ENCODE measurements at regions not wholly inside any gene's neighbourhood (a gene's known extent, or its start where the extent isn't known, plus 50 kb on each side); places are given as distances from the start of the nearest gene placed in this dataset.

DNA sequence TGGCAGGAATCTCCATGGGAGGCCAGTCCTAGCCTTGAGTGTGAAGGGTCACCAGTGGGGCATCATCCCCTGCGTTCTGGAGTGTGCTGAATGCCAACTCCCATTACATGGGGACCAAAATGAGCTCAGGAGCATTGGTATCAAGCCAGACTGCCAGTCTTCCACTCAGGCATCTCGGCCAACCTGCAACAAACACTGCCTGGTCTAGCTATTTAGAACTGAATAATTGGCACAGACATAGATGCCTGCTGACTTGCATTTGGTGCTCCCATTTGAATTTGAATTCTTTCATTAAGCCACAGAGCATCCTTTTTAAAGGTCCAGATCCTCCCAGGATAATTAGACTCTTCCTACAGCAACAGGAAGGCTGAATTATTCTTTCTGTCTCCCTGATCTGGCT is 116.6 kb upstream of the ABCA1 start:
- no peak; the same call in 2 of the 3 replicates for ATAC-seq
- TF ChIP-seq, protein P1, sequence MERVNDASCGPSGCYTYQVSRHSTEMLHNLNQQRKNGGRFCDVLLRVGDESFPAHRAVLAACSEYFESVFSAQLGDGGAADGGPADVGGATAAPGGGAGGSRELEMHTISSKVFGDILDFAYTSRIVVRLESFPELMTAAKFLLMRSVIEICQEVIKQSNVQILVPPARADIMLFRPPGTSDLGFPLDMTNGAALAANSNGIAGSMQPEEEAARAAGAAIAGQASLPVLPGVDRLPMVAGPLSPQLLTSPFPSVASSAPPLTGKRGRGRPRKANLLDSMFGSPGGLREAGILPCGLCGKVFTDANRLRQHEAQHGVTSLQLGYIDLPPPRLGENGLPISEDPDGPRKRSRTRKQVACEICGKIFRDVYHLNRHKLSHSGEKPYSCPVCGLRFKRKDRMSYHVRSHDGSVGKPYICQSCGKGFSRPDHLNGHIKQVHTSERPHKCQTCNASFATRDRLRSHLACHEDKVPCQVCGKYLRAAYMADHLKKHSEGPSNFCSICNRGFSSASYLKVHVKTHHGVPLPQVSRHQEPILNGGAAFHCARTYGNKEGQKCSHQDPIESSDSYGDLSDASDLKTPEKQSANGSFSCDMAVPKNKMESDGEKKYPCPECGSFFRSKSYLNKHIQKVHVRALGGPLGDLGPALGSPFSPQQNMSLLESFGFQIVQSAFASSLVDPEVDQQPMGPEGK (CRISPR knock-in tag; IDR thresholded peaks at IDR 0.05; ENCODE audit: borderline replicate concordance) = no peak
- TF ChIP-seq BACH2 (CRISPR knock-in tag; IDR thresholded peaks at IDR 0.05; ENCODE audit: borderline replicate concordance) = no peak
- TF ChIP-seq ZC3H10 (CRISPR knock-in tag; IDR thresholded peaks at IDR 0.05) = no peak
- TF ChIP-seq, protein P2, sequence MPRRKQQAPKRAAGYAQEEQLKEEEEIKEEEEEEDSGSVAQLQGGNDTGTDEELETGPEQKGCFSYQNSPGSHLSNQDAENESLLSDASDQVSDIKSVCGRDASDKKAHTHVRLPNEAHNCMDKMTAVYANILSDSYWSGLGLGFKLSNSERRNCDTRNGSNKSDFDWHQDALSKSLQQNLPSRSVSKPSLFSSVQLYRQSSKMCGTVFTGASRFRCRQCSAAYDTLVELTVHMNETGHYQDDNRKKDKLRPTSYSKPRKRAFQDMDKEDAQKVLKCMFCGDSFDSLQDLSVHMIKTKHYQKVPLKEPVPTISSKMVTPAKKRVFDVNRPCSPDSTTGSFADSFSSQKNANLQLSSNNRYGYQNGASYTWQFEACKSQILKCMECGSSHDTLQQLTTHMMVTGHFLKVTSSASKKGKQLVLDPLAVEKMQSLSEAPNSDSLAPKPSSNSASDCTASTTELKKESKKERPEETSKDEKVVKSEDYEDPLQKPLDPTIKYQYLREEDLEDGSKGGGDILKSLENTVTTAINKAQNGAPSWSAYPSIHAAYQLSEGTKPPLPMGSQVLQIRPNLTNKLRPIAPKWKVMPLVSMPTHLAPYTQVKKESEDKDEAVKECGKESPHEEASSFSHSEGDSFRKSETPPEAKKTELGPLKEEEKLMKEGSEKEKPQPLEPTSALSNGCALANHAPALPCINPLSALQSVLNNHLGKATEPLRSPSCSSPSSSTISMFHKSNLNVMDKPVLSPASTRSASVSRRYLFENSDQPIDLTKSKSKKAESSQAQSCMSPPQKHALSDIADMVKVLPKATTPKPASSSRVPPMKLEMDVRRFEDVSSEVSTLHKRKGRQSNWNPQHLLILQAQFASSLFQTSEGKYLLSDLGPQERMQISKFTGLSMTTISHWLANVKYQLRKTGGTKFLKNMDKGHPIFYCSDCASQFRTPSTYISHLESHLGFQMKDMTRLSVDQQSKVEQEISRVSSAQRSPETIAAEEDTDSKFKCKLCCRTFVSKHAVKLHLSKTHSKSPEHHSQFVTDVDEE (CRISPR knock-in tag; IDR thresholded peaks at IDR 0.05) = no peak

DNA sequence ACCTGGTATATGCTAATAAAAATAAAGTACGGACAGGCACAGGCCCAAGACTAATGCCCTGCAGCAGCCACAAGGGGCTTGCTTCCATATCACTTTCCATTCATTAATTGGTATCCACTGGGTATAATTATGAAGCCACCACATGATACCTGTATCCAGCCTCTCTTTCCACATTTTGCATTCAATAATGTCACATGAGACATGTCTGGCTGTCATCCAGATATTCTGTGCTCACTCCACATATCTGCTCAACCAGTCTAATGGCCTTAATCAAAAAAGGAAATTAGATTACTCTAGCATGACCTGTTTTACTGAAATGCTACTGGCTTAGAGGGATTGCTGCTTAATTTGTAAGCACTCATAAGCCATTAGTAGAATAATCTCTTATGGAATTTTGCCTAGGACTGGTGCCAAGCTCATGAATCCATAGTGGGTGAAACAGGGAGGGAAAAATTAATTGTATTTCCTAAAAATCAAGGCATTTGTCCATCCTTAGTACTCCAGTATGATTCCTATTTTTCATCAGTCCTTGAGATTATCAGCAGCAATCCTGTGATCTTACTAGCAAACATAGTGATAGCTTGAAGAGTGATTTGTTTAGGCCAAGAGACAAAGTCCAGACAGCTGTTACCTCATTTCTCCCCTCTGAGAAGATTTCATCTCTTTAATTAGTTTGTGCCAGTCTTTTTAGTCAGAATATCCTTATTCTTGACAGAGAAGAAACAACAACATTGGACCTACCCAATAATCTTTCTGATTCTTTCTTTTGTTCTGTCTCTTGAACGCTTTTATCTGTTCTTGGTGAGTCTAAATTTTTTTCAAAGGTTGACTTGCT is 119.2 kb upstream of the ABCA1 start:
- TF ChIP-seq SNAI2 (CRISPR knock-in tag; IDR thresholded peaks at IDR 0.05) (peak; percentile 71; the same call in 1 of the 2 replicates), TCF4 (CRISPR knock-in tag; IDR thresholded peaks at IDR 0.05; ENCODE audit: borderline replicate concordance) (peak; percentile 90), CSDC2 (CRISPR knock-in tag; IDR thresholded peaks at IDR 0.05) (0 out of 2 replicates have a peak, but pooled peaks have one; percentile 12), ZFP3 (CRISPR knock-in tag; IDR thresholded peaks at IDR 0.05) (0 out of 2 replicates have a peak, but pooled peaks have one; percentile 32), ISL1 (CRISPR knock-in tag; IDR thresholded peaks at IDR 0.05) (peak; percentile 99), GLIS3 (CRISPR knock-in tag; IDR thresholded peaks at IDR 0.05) (no peak), PPARA (CRISPR knock-in tag; IDR thresholded peaks at IDR 0.05; ENCODE audit: borderline replicate concordance) (no peak), ZC3H10 (CRISPR knock-in tag; IDR thresholded peaks at IDR 0.05) (0 out of 2 replicates have a peak, but pooled peaks have one; percentile 39), ZNF565 (CRISPR knock-in tag; conservative IDR thresholded peaks at IDR 0.05; ENCODE audit: low read depth) (no peak), ARNTL (CRISPR knock-in tag; IDR thresholded peaks at IDR 0.05; ENCODE audit: borderline replicate concordance, low read depth) (no peak), ZNF8 (CRISPR knock-in tag; IDR thresholded peaks at IDR 0.05) (no peak), BACH2 (CRISPR knock-in tag; IDR thresholded peaks at IDR 0.05; ENCODE audit: borderline replicate concordance) (no peak), ESRRG (CRISPR knock-in tag; IDR thresholded peaks at IDR 0.05) (no peak), ZNF70 (CRISPR knock-in tag; IDR thresholded peaks at IDR 0.05) (peak; percentile 23; the same call in 1 of the 2 replicates), TOX (CRISPR knock-in tag; IDR thresholded peaks at IDR 0.05; ENCODE audit: borderline replicate concordance) (no peak)
- TF ChIP-seq, protein P1 (CRISPR knock-in tag; IDR thresholded peaks at IDR 0.05; ENCODE audit: borderline replicate concordance) = no peak; the same call in 1 of the 2 replicates
- TF ChIP-seq, protein P2 (CRISPR knock-in tag; IDR thresholded peaks at IDR 0.05) = peak; percentile 92
- TF ChIP-seq, protein P3, sequence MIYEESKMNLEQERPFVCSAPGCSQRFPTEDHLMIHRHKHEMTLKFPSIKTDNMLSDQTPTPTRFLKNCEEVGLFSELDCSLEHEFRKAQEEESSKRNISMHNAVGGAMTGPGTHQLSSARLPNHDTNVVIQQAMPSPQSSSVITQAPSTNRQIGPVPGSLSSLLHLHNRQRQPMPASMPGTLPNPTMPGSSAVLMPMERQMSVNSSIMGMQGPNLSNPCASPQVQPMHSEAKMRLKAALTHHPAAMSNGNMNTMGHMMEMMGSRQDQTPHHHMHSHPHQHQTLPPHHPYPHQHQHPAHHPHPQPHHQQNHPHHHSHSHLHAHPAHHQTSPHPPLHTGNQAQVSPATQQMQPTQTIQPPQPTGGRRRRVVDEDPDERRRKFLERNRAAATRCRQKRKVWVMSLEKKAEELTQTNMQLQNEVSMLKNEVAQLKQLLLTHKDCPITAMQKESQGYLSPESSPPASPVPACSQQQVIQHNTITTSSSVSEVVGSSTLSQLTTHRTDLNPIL (CRISPR knock-in tag; IDR thresholded peaks at IDR 0.05; ENCODE audit: low read depth) = peak; percentile 86
- TF ChIP-seq, protein P4, sequence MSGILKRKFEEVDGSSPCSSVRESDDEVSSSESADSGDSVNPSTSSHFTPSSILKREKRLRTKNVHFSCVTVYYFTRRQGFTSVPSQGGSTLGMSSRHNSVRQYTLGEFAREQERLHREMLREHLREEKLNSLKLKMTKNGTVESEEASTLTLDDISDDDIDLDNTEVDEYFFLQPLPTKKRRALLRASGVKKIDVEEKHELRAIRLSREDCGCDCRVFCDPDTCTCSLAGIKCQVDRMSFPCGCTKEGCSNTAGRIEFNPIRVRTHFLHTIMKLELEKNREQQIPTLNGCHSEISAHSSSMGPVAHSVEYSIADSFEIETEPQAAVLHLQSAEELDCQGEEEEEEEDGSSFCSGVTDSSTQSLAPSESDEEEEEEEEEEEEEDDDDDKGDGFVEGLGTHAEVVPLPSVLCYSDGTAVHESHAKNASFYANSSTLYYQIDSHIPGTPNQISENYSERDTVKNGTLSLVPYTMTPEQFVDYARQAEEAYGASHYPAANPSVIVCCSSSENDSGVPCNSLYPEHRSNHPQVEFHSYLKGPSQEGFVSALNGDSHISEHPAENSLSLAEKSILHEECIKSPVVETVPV (CRISPR knock-in tag; IDR thresholded peaks at IDR 0.05) = peak; percentile 94
- peak; percentile 90 for ATAC-seq
